CD4-positive, alpha-beta T cell treated with Interleukin-6 for 4 hours (primary cell): ENCODE measurements at regions not wholly inside any gene's neighbourhood (a gene's known extent, or its start where the extent isn't known, plus 50 kb on each side); places are given as distances from the start of the nearest gene placed in this dataset.

Experiments
- DNase-seq: peaks from one replicate; pipeline ENCODE4 v3.0.0-alpha.2; 2020; ENCODE audit warnings: mixed read lengths

- no peak for DNase-seq
Measured at GRCh38 chr5:89384391-89384790, 501.4 kb upstream of the MEF2C start.

GRCh38 chr5:89380635-89381034, 497.7 kb upstream of the MEF2C start:
- no peak for DNase-seq

DNA sequence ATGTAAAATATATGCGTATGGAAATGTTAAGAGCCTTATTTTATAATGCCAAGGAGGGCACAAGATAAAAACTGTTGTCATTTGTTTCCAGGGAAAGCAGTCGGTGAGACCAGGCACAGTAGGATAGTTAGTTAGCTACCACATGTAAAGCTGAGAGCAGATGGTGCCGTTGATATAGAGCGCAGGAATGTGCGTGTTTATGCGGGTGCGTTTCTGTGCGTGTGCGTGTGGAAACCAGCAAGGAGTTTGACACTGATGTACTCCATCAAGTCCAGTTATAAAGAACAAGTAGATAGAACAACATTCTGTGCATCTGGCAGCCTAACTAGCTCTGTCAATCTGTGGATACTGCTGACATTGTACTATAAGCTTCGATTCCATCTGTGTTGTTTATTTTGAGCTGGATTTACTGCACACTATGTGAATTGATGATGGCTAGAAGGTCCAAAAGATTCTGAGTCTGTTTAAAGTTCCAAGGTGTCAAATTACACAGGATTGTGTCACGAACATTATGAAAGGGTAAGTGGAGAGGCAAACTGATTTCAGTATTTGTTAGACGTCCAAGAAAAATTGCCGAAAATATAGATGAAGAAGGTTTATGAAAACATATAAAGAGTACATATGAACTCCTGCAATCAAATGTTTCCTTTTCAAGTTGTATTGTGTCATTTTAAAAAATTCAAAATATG, 494.9 kb upstream of the MEF2C start:
- no peak for DNase-seq

GRCh38 chr5:89374818-89375521, 492.0 kb upstream of the MEF2C start:
- DNase-seq: no peak

- DNase-seq: no peak
Measured at GRCh38 chr5:89374144-89374784, 491.3 kb upstream of the MEF2C start.

DNA sequence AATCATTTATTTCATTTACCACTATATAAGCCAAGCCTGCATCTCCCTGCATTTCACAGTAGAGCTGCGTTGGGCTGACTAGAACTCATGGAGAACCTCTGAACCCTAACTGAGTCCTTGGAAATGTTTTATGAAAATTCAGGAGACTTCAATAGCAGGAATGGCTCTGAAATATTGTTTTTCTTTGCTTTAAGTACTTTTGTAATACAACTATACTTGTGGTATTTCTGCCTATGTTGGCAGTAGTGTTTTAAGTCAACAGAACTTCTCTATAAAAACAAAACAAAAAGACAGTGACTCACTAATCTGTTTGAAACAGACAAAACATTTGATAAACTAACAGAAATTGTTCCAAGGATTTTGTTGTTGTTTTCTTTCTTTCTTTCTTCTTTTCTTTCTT, 489.2 kb upstream of the MEF2C start:
- no peak for DNase-seq

DNA sequence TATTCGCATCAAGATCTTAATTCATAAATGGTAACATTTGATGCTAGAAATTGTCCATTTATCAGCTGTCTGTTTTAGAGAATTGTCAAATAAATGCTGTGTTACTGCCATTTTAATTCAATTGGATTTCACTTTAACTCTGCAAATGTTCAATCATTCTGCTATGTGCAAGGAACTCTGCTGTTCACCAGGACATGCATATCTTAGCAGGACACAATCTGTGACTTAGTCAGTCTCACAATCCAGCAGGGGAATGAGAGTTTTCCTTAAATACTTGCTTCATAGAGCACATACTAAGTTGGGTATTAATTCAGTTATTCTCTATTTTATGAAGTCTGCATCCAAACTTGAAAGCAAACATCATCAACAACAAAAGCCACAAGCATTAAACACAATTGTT, 488.7 kb upstream of the MEF2C start:
- DNase-seq: no peak

- no peak for DNase-seq
Measured at GRCh38 chr5:89359046-89359445, 476.1 kb upstream of the MEF2C start.

- no peak for DNase-seq
Measured at GRCh38 chr5:89353837-89354551, 471.0 kb upstream of the MEF2C start.

- no peak for DNase-seq
Measured at GRCh38 chr5:89351975-89352374, 469.0 kb upstream of the MEF2C start.

DNA sequence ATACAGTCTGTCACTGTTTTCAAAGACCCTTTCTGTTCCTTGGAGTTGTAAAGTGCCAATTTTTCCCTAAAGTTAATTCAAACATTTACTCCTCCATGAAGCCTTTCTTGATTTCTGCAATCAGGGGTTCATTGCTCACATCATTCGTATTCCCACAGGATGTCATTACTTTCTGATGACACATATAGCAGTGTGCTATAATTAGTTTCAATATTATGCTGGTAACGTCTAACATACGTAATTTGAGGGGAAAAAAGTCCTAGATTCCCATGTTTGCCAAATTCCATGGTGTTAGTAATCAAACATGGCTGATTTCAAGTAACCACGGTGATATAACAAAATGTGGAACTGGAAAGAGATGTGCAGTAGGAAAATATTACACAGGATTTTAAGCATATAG, 468.2 kb upstream of the MEF2C start:
- no peak for DNase-seq

- DNase-seq: no peak
Measured at GRCh38 chr5:89350684-89351083, 467.7 kb upstream of the MEF2C start.

- DNase-seq: no peak
Measured at GRCh38 chr5:89349246-89349980, 466.4 kb upstream of the MEF2C start.

DNA sequence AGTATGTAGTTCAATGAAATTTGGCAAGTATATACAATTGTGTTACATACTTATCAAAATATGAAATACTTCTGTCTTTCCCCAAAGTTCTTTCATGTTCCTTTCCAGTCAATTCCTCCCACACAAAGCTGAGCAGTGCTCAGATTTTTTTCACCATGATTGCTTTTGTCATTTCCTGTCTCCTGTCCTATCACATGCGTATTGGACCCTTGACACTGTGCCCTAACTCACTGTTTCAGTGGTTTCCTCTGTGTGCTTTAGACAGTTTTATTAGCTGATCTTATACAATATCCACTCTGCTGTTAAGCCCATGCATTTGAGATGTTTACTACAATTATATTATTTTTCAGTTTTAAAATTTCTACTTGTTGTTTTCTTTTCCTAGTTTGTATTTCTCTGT, 463.6 kb upstream of the MEF2C start:
- no peak for DNase-seq

- DNase-seq: no peak
Measured at GRCh38 chr5:89343666-89344065, 460.7 kb upstream of the MEF2C start.

GRCh38 chr5:89342106-89342876, 459.3 kb upstream of the MEF2C start:
- no peak for DNase-seq

DNA sequence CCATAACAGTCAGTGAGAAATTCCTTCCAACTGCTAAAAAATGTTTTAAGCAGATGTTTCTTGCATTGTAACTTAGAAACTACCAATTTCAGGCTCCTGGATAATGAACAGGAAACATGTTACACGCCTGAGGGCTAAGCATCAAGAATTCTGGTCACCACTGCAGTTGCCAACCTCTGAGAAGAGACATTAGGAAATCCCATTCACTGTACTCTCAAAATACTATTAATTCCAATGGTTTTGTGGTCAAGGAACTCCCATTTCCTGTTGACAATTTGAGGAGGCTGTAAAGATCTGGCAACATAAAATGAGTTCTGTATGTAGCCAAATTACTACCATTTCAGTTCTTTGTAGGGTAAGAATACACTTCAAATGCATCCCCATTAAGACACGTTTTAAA, 456.0 kb upstream of the MEF2C start:
- no peak for DNase-seq

DNA sequence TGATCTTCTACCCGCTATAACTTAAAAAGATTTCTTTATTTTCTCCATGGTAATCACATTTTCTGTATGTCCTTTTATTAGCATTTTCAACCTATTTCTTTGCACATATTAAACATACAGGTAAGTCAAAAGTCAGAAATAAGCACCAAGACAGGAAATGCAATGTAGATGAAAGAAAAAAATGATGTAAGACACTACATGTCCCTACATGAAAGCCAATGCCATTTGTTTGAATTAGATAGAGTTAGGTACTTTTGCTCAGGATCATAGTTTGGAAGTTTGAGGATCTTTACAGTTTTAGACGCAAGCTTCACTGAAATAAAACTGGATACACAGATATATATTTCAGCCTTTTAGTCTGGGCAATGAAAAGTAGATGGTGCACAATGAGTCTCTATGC, 453.1 kb upstream of the MEF2C start:
- DNase-seq: no peak

DNA sequence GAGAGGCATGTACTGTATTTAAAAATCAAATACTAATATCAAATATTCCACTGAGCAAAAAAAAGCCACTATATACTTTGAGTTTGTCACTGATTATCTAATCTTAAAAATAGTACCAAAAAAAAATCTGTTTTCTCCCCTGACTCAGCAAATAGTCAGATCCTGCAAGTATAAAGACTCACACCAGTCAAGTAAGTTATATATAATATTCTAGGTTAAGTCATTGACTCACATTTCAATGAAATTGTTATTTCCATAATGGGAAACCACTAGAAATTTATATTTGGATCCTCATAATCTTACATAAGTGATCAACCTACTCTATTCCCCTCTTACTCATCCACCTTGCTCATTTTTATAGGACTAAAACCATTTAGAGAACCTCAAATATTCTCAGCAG, 447.2 kb upstream of the MEF2C start:
- no peak for DNase-seq

GRCh38 chr5:89327608-89328007, 444.6 kb upstream of the MEF2C start:
- DNase-seq: no peak

- DNase-seq: no peak
Measured at GRCh38 chr5:89324990-89325389, 442.0 kb upstream of the MEF2C start.
